NCI-H146 treated with DMSO at 0.1 percent for 48 hours (cell line): ENCODE measurements at regions not wholly inside any gene's neighbourhood (a gene's known extent, or its start where the extent isn't known, plus 50 kb on each side); places are given as distances from the start of the nearest gene placed in this dataset.

Experiments
- DNase-seq: peaks from one replicate; lab custom pipeline; 2025; ENCODE audit not compliant: unreplicated experiment; lab: John Stamatoyannopoulos, UW

- no peak for DNase-seq
Measured at GRCh38 chr6:153272201-153272980, 141.3 kb upstream of the RGS17 start.

- DNase-seq, result no peak
Measured at GRCh38 chr6:153263489-153263888, 132.4 kb upstream of the RGS17 start.

- DNase-seq, result no peak
Measured at GRCh38 chr6:153251326-153251725, 120.2 kb upstream of the RGS17 start.

- DNase-seq, result no peak
Measured at GRCh38 chr6:153237670-153238069, 106.6 kb upstream of the RGS17 start.

- no peak for DNase-seq
Measured at GRCh38 chr6:153231048-153231646, 100.1 kb upstream of the RGS17 start.

- DNase-seq, result no peak
Measured at GRCh38 chr6:153218184-153218792, 87.2 kb upstream of the RGS17 start.

GRCh38 chr6:153216789-153217188, 85.7 kb upstream of the RGS17 start:
- DNase-seq, result no peak

- DNase-seq, result no peak
Measured at GRCh38 chr6:153215242-153215641, 84.2 kb upstream of the RGS17 start.

GRCh38 chr6:153214436-153214835, 83.4 kb upstream of the RGS17 start:
- DNase-seq, result no peak

GRCh38 chr6:153210083-153210482, 79.0 kb upstream of the RGS17 start:
- no peak for DNase-seq

- DNase-seq, result peak; percentile 70
Measured at GRCh38 chr6:153208706-153209105, 77.6 kb upstream of the RGS17 start.

GRCh38 chr6:153207617-153208016, 76.5 kb upstream of the RGS17 start:
- no peak for DNase-seq

- DNase-seq, result no peak
Measured at GRCh38 chr6:153207006-153207405, 75.9 kb upstream of the RGS17 start.

- no peak for DNase-seq
Measured at GRCh38 chr6:153192943-153193885, 62.1 kb upstream of the RGS17 start.

- no peak for DNase-seq
Measured at GRCh38 chr6:153183925-153184324, 52.8 kb upstream of the RGS17 start.
